Retina (tissue), 1 donor: ENCODE measurements at regions not wholly inside any gene's neighbourhood (a gene's known extent, or its start where the extent isn't known, plus 50 kb on each side); places are given as distances from the start of the nearest gene placed in this dataset.
A peak's percentile ranks its signal among the peaks of the same experiment; 100 is the strongest.

Source experiments
- DNase-seq: peaks from one replicate; pipeline ENCODE4 v3.0.0-alpha.2; 2016

- DNase-seq = peak; percentile 66
These were observed 86.5 kb downstream of the MYEOV start for GRCh38 chr11:69380451-69380901.

- no peak for DNase-seq
These were observed 87.1 kb downstream of the MYEOV start for GRCh38 chr11:69380921-69381581.

- no peak for DNase-seq
These were observed 87.8 kb downstream of the MYEOV start for GRCh38 chr11:69381681-69382130.

GRCh38 chr11:69382131-69383128 lies 88.5 kb downstream of the MYEOV start:
- DNase-seq = no peak

GRCh38 chr11:69383372-69384250 lies 89.7 kb downstream of the MYEOV start:
- no peak for DNase-seq

- DNase-seq = no peak
These were observed 90.5 kb downstream of the MYEOV start for GRCh38 chr11:69384251-69385143.

GRCh38 chr11:69385144-69385820 lies 91.3 kb downstream of the MYEOV start:
- no peak for DNase-seq

- DNase-seq = no peak
These were observed 92.0 kb downstream of the MYEOV start for GRCh38 chr11:69385832-69386427.

GRCh38 chr11:69386594-69387408 lies 92.8 kb downstream of the MYEOV start:
- no peak for DNase-seq

GRCh38 chr11:69387409-69387885 lies 93.5 kb downstream of the MYEOV start:
- no peak for DNase-seq

GRCh38 chr11:69388210-69388609 lies 93.3 kb upstream of the LINC01488 start:
- no peak for DNase-seq

- no peak for DNase-seq
These were observed 92.8 kb upstream of the LINC01488 start for GRCh38 chr11:69388661-69389060.

- no peak for DNase-seq
These were observed 90.9 kb upstream of the LINC01488 start for GRCh38 chr11:69390561-69390960.

- peak; percentile 43 for DNase-seq
These were observed 90.0 kb upstream of the LINC01488 start for GRCh38 chr11:69391192-69392103.

- no peak for DNase-seq
These were observed 89.3 kb upstream of the LINC01488 start for GRCh38 chr11:69392104-69392653.

GRCh38 chr11:69393178-69393832 lies 88.2 kb upstream of the LINC01488 start:
- DNase-seq = no peak

- DNase-seq = no peak
These were observed 87.6 kb upstream of the LINC01488 start for GRCh38 chr11:69393865-69394233.
